CD4-positive, alpha-beta T cell (primary cell): ENCODE measurements at regions not wholly inside any gene's neighbourhood (a gene's known extent, or its start where the extent isn't known, plus 50 kb on each side); places are given as distances from the start of the nearest gene placed in this dataset.

Source experiments
- ATAC-seq: fragments of 200-7000 bp; cut with Tn5 transposase; one replicate; pipeline ENCODE4 v1.10.0; 2022; ENCODE audit warnings: mild to moderate bottlenecking; ENCODE audit not compliant: poor library complexity
- CTCF ChIA-PET: fragments of 350-600 bp; sonication (Branson Sonifier 250); formaldehyde crosslinking; loops from one replicate; lab custom pipeline; 2021; ENCODE audit warnings: antibody characterized with exemption, inconsistent platforms; lab: Charles Lee
- POLR2A ChIA-PET: fragments of 350-600 bp; sonication (Branson Sonifier 250); formaldehyde crosslinking; loops from one replicate; lab custom pipeline; 2021; ENCODE audit warnings: antibody characterized with exemption, inconsistent platforms; lab: Charles Lee
- DNase-seq, 14 experiments: peaks; one replicate each; pipeline ENCODE4 v3.0.0-alpha.2; 2013 to 2020; ENCODE audit warnings: mixed read lengths in 2 of 14
- H3K27ac ChIP-seq, 2 donors: one replicate each; pipeline versions ENCODE4 v1.5.1 to v1.7.0; 2013; ENCODE audit warnings: low read length in 2 of 2, low read depth in 1 of 2, mild to moderate bottlenecking in 1 of 2
- H3K27me3 ChIP-seq, 2 experiments: 1 replicate in 1 of 2; 2 replicates in 1 of 2; pipeline versions ENCODE4 v1.6.1 to v1.7.0; 2013; ENCODE audit warnings: low read length in 2 of 2, control low read depth in 1 of 2, mild to moderate bottlenecking in 1 of 2, moderate library complexity in 1 of 2; ENCODE audit not compliant: insufficient read depth in 2 of 2, control insufficient read depth in 1 of 2
- H3K36me3 ChIP-seq: one replicate; pipeline ENCODE4 v1.6.1; 2013; ENCODE audit warnings: low read length, control low read depth; ENCODE audit not compliant: insufficient read depth
- H3K4me1 ChIP-seq: one replicate; pipeline ENCODE4 v1.6.1; 2013; ENCODE audit warnings: low read length, control low read depth; ENCODE audit not compliant: insufficient read depth
- H3K4me3 ChIP-seq: one replicate; pipeline ENCODE4 v1.5.1; 2013; ENCODE audit warnings: mild to moderate bottlenecking, low read length, moderate library complexity
- H3K9me3 ChIP-seq, 2 experiments: 1 replicate in 1 of 2; 2 replicates in 1 of 2; pipeline versions ENCODE4 v1.6.1 to v1.7.0; 2013; ENCODE audit warnings: low read length in 2 of 2, mild to moderate bottlenecking in 2 of 2, control low read depth in 1 of 2, moderate library complexity in 1 of 2; ENCODE audit not compliant: control insufficient read depth in 1 of 2, insufficient read depth in 1 of 2
- H3K27ac Mint-ChIP-seq: one replicate; pipeline ENCODE4 v1.8.0; 2020; ENCODE audit warnings: mixed read lengths
- H3K27me3 Mint-ChIP-seq: one replicate; pipeline ENCODE4 v1.8.0; 2021; ENCODE audit warnings: mixed read lengths
- H3K36me3 Mint-ChIP-seq: one replicate; pipeline ENCODE4 v1.8.0; 2021; ENCODE audit warnings: low read depth, mixed read lengths
- H3K4me1 Mint-ChIP-seq: one replicate; pipeline ENCODE4 v1.8.0; 2021; ENCODE audit warnings: low read depth, mixed read lengths
- H3K4me3 Mint-ChIP-seq: one replicate; pipeline ENCODE4 v1.8.0; 2020; ENCODE audit warnings: mild to moderate bottlenecking, mixed read lengths
- H3K9me3 Mint-ChIP-seq: one replicate; pipeline ENCODE4 v1.8.0; 2020; ENCODE audit warnings: mixed read lengths
- intact Hi-C, 2 experiments: fragments of 100-400 bp; cut with DNase I in 1 of 2; cut with micrococcal nuclease in 1 of 2; formaldehyde crosslinking; loops; one replicate each; pipeline versions ENCODE4 v1.15.1 to v1.9.0; 2023 to 2025; cut with DNase I, micrococcal nuclease
- TF ChIP-seq, protein P1 (sequence below): fragments of 200-600 bp; IDR thresholded peaks from one replicate; pipeline ENCODE4 v1.8.0; 2022; ENCODE audit warnings: antibody characterized with exemption, mild to moderate bottlenecking

DNA sequence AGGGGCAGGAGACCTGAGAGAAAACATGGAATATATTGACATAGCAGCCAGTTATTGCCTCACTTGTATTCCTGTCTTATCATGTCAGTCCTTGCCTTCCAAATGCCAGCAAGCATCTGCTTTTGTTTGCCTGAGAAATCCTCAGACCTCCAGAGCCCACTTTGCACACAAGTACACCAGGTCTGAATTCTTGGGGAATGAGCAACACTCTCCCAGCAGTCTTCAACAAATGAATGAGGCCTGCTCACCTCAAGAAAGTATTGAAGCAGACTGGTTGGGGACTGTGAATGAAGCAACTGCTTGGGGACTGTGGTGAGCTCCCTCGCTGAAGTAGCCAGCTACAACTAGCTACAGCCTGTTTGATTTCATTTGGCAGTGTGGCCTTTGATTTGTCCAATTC is 172.8 kb upstream of the SPTLC3 start:
- ATAC-seq (no peak), DNase-seq (no peak)
- Histone ChIP-seq H3K9me3 (no peaks in the 10 kb centered on the region), H3K4me1 (no peaks in the 10 kb centered on the region), H3K36me3 (no peaks in the 10 kb centered on the region), H3K27me3 (no peaks in the 10 kb centered on the region), H3K4me3 (no peak overlapping the region), H3K27ac (no peak overlapping the region)
- CTCF ChIA-PET: no interaction called here
- TF ChIP-seq, protein P1, sequence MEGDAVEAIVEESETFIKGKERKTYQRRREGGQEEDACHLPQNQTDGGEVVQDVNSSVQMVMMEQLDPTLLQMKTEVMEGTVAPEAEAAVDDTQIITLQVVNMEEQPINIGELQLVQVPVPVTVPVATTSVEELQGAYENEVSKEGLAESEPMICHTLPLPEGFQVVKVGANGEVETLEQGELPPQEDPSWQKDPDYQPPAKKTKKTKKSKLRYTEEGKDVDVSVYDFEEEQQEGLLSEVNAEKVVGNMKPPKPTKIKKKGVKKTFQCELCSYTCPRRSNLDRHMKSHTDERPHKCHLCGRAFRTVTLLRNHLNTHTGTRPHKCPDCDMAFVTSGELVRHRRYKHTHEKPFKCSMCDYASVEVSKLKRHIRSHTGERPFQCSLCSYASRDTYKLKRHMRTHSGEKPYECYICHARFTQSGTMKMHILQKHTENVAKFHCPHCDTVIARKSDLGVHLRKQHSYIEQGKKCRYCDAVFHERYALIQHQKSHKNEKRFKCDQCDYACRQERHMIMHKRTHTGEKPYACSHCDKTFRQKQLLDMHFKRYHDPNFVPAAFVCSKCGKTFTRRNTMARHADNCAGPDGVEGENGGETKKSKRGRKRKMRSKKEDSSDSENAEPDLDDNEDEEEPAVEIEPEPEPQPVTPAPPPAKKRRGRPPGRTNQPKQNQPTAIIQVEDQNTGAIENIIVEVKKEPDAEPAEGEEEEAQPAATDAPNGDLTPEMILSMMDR: no peak
- H3K4me3 Mint-ChIP-seq: no peak overlapping the region
- no peaks in the 10 kb centered on the region for H3K4me1 Mint-ChIP-seq
- H3K27me3 Mint-ChIP-seq: no peaks in the 10 kb centered on the region
- H3K9me3 Mint-ChIP-seq: no peaks in the 10 kb centered on the region
- no peaks in the 10 kb centered on the region for H3K36me3 Mint-ChIP-seq
- no peak overlapping the region for H3K27ac Mint-ChIP-seq
- intact Hi-C loops: no loop called here
- POLR2A ChIA-PET: no interaction called here

DNA sequence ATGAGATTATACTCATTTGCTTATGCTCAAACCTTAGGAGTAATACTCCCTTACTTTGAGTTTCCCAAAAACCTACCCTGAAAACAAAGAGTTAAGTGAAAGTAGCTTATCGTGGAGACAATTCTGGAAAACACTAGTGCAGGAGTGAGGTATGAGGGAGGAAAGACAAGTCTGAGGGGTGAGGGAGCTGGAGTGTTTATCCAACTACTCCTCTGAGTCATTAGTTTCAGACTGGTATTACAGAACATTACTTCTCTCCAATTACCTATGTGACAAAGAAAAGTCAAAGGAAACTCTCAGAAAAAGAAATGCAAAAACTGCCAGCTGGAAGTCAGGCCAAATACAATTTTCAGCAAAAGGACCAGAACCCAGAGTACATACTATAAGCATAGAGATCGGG is 171.1 kb upstream of the SPTLC3 start:
- ATAC-seq (no peak), DNase-seq (no peak)
- TF ChIP-seq, protein P1: no peak
- Histone ChIP-seq H3K27me3 (no peaks in the 10 kb centered on the region), H3K4me3 (no peak overlapping the region), H3K9me3 (no peaks in the 10 kb centered on the region), H3K4me1 (no peaks in the 10 kb centered on the region), H3K36me3 (no peaks in the 10 kb centered on the region), H3K27ac (no peak overlapping the region)
- no peak overlapping the region for H3K27ac Mint-ChIP-seq
- H3K4me3 Mint-ChIP-seq: no peak overlapping the region
- ChIA-PET CTCF (no interaction called here), POLR2A (no interaction called here)
- no peaks in the 10 kb centered on the region for H3K9me3 Mint-ChIP-seq
- intact Hi-C loops: no loop called here
- H3K36me3 Mint-ChIP-seq: no peaks in the 10 kb centered on the region
- H3K4me1 Mint-ChIP-seq: no peaks in the 10 kb centered on the region
- H3K27me3 Mint-ChIP-seq: no peaks in the 10 kb centered on the region

DNA sequence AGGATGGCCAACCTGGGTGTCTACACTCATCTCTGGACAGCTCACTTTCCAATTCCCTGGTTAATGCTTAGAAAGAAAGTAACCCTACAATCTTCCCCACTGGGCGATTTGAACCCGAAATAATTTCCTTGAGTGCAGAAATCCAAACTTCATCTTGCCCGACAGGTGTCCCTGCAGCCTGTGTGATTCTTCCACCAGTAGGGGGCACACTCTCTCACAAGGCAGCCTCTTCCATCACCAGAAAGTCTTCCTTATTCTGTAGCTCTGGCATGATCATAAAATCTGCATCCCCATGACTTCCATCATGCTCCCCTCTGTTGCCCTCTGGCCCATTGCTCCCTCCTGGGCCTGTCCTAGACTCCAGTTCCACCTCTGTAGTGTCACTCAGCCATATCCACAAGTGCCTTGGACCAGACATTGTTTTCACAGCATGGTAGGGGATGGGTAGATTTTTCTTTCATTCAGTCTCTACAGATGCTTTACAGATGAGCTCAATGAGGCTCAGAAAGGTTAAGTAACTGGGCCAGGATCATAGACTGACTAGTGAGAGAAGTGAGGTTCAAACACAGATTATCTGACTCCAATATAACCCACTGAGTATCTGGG is 170.4 kb upstream of the SPTLC3 start:
- Mint-ChIP-seq H3K4me1 (no peaks in the 10 kb centered on the region), H3K4me3 (no peak overlapping the region), H3K9me3 (no peaks in the 10 kb centered on the region), H3K36me3 (no peaks in the 10 kb centered on the region), H3K27ac (no peak overlapping the region), H3K27me3 (no peaks in the 10 kb centered on the region)
- Histone ChIP-seq H3K9me3 (no peaks in the 10 kb centered on the region), H3K4me1 (no peaks in the 10 kb centered on the region), H3K27ac (no peak overlapping the region), H3K27me3 (no peaks in the 10 kb centered on the region), H3K36me3 (no peaks in the 10 kb centered on the region), H3K4me3 (no peak overlapping the region)
- ChIA-PET POLR2A (no interaction called here), CTCF (no interaction called here)
- intact Hi-C loops: no loop called here
- TF ChIP-seq, protein P1: no peak
- DNase-seq (no peak), ATAC-seq (no peak)
